ENCODE measurements at regions not wholly inside any gene's neighbourhood (a gene's known extent, or its start where the extent isn't known, plus 50 kb on each side); places are given as distances from the start of the nearest gene placed in this dataset.

- Histone ChIP-seq H2BK20ac (ENCODE audit: low read depth, low read length, poor library complexity, severe bottlenecking) (no peak overlapping the region), H3K27me3 (ENCODE audit: insufficient read depth, low read length) (no peaks in the 10 kb centered on the region), H2BK5ac (ENCODE audit: insufficient read length, low read length) (no peak overlapping the region), H3T11ph (ENCODE audit: low read length) (no peak overlapping the region), H2BK12ac (ENCODE audit: insufficient read length, low read depth, low read length) (no peak overlapping the region), H3K9ac (ENCODE audit: extremely low read depth, insufficient read length, low read length) (no peak overlapping the region), H3K14ac (ENCODE audit: insufficient read depth, low read length) (no peak overlapping the region), H4K8ac (replicated peaks; ENCODE audit: insufficient read length, low read depth, low read length) (no peak overlapping the region), H3K27ac (ENCODE audit: insufficient read length, low read depth, low read length) (no peak overlapping the region), H2BK120ac (ENCODE audit: low read depth, low read length, poor library complexity, severe bottlenecking) (no peak overlapping the region), H2AFZ (ENCODE audit: low read length) (no peak overlapping the region), H3K56ac (ENCODE audit: insufficient read length, low read depth, low read length) (no peak overlapping the region), H4K5ac (ENCODE audit: insufficient read length, low read depth, low read length) (no peak overlapping the region), H3K4me2 (ENCODE audit: insufficient read depth, insufficient read length, low read length) (no peak overlapping the region), H3K23me2 (ENCODE audit: insufficient read length, low read depth, low read length, poor library complexity, severe bottlenecking) (no peaks in the 10 kb centered on the region), H4K20me1 (ENCODE audit: control insufficient read depth, insufficient read depth, insufficient read length) (no peaks in the 10 kb centered on the region), H3K4ac (ENCODE audit: low read depth, low read length) (no peak overlapping the region), H3K79me1 (ENCODE audit: insufficient read depth, low read depth, low read length, poor library complexity, severe bottlenecking) (no peaks in the 10 kb centered on the region), H3K23ac (ENCODE audit: insufficient read length, low read depth, low read length) (no peak overlapping the region), H3K18ac (ENCODE audit: insufficient read length, low read depth, low read length) (no peak overlapping the region), H3K9me3 (ENCODE audit: control insufficient read depth, low read depth, low read length) (no peaks in the 10 kb centered on the region), H4K91ac (ENCODE audit: insufficient read length, low read depth, low read length) (no peak overlapping the region), H3K79me2 (ENCODE audit: insufficient read depth, low read length) (no peaks in the 10 kb centered on the region), H2BK15ac (ENCODE audit: low read depth, low read length) (no peak overlapping the region), H3K4me1 (ENCODE audit: insufficient read depth, low read length) (no peaks in the 10 kb centered on the region; the same call in 1 of the 2 replicates), H2AK5ac (ENCODE audit: insufficient read length, low read length) (no peak overlapping the region)
- Mint-ChIP-seq H3K4me1 (peaks cover 16 to 17% of the 10 kb centered on the region in 2 experiments), H3K36me3 (ENCODE audit: insufficient read depth in 1 of 3, low read depth in 3 of 3) (no peaks in the 10 kb centered on the region), H3K4me3 (no peak overlapping the region), H3K27me3 (ENCODE audit: low read depth) (no peaks in the 10 kb centered on the region), H3K9me3 (no peaks in the 10 kb centered on the region), H3K27ac (peak overlapping the region in 2 of 3 experiments; percentile 38 to 84; a peak in 2 of 7 replicates)
- WGBS (ENCODE audit: extremely low coverage, insufficient read length, low lambda C conversion rate) = no CpG with 5 or more reads among the region's 2 CpGs
- DNase-seq = no peak
- TF ChIP-seq CTCF (conservative IDR thresholded peaks at IDR 0.05) = no peak
Observed at GRCh38 chr6:71499667-71500066, 211.1 kb downstream of the OGFRL1 start.
